ENCODE measurements at regions not wholly inside any gene's neighbourhood (a gene's known extent, or its start where the extent isn't known, plus 50 kb on each side); places are given as distances from the start of the nearest gene placed in this dataset.

DNA sequence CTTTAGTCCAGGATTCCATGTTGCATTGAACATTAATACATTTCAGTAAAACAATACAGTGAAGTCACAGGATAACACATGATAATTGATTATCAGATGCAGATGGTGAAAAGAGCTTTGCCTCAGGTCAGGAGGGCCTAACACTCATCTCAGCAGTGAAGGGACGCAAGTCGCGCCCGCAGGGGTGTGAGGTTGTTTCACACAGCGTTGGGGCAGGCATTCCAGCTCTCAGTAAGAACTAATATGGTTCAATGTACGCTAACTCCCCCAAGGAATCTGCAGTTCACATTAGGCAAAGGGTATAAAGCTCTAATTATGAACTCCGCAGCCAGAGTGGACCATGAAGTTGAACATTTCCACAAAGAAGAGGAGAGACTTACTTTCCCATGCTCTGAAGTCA, 53.1 kb upstream of the ATL2 start:
- Mint-ChIP-seq H3K27me3 (ENCODE audit: low read depth) (peaks cover 7% of the 10 kb centered on the region), H3K4me1 (peaks cover 40% of the 10 kb centered on the region), H3K9me3 (peaks cover 3% of the 10 kb centered on the region), H3K27ac (peak overlapping the region in 1 of 3 experiments; percentile 77), H3K4me3 (no peak overlapping the region), H3K36me3 (ENCODE audit: low read depth) (no peaks in the 10 kb centered on the region)
- TF ChIP-seq, protein P1, sequence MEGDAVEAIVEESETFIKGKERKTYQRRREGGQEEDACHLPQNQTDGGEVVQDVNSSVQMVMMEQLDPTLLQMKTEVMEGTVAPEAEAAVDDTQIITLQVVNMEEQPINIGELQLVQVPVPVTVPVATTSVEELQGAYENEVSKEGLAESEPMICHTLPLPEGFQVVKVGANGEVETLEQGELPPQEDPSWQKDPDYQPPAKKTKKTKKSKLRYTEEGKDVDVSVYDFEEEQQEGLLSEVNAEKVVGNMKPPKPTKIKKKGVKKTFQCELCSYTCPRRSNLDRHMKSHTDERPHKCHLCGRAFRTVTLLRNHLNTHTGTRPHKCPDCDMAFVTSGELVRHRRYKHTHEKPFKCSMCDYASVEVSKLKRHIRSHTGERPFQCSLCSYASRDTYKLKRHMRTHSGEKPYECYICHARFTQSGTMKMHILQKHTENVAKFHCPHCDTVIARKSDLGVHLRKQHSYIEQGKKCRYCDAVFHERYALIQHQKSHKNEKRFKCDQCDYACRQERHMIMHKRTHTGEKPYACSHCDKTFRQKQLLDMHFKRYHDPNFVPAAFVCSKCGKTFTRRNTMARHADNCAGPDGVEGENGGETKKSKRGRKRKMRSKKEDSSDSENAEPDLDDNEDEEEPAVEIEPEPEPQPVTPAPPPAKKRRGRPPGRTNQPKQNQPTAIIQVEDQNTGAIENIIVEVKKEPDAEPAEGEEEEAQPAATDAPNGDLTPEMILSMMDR (IDR thresholded peaks at IDR 0.05; ENCODE audit: unreplicated experiment in 3 of 3): no peak

DNA sequence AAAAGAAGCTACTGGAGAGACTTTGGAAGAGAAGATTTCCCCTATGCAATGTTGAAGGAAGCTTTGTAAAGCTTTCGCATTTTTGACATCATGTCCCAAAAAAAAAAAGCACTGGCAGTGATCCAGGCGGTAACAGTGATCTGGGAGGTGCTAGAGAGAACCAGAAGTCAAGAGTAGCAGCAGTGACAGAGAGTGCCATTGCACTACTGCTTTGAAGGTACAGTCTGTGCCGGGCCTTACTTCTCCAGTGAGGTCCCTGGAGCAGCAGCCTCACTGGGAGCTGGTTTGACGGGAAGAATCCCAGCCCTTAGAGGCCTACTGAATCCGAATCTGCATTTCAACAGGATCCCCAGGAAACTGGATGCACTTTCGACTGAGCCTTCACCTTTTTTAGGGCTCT, 50.9 kb upstream of the ATL2 start:
- peaks cover 34% of the 10 kb centered on the region for H3K4me1 Mint-ChIP-seq
- no peak overlapping the region for H3K4me3 Mint-ChIP-seq
- H3K27ac Mint-ChIP-seq: no peak overlapping the region
- H3K27me3 Mint-ChIP-seq (ENCODE audit: low read depth): peaks cover 3% of the 10 kb centered on the region
- H3K9me3 Mint-ChIP-seq: no peaks in the 10 kb centered on the region
- no peaks in the 10 kb centered on the region for H3K36me3 Mint-ChIP-seq (ENCODE audit: low read depth)
- TF ChIP-seq, protein P1 (IDR thresholded peaks at IDR 0.05; ENCODE audit: unreplicated experiment in 3 of 3): no peak

DNA sequence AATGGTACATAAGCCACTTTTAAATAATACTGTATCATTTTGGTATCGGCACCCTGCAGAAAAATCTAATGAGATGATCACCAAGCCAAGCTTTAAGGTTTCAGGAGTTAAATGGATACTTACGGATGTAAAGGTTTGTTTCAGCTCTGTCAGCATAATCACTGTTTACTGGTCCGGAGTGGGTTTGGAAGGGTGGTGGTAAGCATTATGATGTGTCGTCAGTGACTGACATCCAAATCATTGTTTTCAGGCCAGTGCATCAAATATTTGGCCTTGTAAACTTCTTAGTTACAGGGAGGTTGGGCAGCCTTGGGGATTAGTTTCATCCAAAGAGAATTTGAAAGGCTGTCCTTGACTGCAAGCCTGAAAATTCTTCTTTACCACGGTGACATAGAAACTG, 50.0 kb upstream of the ATL2 start:
- no peaks in the 10 kb centered on the region for H3K36me3 Mint-ChIP-seq (ENCODE audit: low read depth)
- H3K27me3 Mint-ChIP-seq (ENCODE audit: low read depth): peaks cover 3% of the 10 kb centered on the region
- H3K27ac Mint-ChIP-seq: no peak overlapping the region
- TF ChIP-seq, protein P1 (IDR thresholded peaks at IDR 0.05; ENCODE audit: unreplicated experiment in 3 of 3): no peak
- no peak overlapping the region for H3K4me3 Mint-ChIP-seq
- peaks cover 28% of the 10 kb centered on the region for H3K4me1 Mint-ChIP-seq
- H3K9me3 Mint-ChIP-seq: no peaks in the 10 kb centered on the region
